ENCODE measurements at regions not wholly inside any gene's neighbourhood (a gene's known extent, or its start where the extent isn't known, plus 50 kb on each side); places are given as distances from the start of the nearest gene placed in this dataset.

DNA sequence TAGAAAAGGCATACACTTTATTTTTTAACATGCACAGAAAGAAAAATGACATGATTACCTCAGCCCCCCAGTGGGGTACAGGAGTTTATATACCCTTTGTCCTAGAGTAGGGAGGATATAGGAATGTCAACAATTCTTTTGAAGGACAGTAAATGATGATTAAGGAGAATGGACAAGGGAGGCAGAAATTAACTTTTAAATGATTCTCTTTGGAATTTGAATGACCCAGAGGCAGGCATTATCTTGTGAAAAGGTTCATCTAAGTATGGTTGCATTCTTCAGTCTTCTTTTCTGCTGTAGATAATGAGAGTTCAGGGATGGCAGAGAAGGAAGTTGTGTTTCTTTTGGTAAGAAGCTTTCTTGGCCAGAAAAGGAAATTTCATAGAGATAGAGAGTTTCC, 971.3 kb downstream of the CNTNAP5 start (continued):
- no peak for TF ChIP-seq ZSCAN29 (CRISPR knock-in tag; conservative IDR thresholded peaks at IDR 0.05)
- no peak for TF ChIP-seq ISX (CRISPR knock-in tag; conservative IDR thresholded peaks at IDR 0.05)
- TF ChIP-seq, protein P1, sequence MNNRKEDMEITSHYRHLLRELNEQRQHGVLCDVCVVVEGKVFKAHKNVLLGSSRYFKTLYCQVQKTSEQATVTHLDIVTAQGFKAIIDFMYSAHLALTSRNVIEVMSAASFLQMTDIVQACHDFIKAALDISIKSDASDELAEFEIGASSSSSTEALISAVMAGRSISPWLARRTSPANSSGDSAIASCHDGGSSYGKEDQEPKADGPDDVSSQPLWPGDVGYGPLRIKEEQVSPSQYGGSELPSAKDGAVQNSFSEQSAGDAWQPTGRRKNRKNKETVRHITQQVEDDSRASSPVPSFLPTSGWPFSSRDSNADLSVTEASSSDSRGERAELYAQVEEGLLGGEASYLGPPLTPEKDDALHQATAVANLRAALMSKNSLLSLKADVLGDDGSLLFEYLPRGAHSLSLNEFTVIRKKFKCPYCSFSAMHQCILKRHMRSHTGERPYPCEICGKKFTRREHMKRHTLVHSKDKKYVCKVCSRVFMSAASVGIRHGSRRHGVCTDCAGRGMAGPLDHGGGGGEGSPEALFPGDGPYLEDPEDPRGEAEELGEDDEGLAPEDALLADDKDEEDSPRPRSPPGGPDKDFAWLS (CRISPR knock-in tag; IDR thresholded peaks at IDR 0.05; ENCODE audit: borderline replicate concordance) = no peak
- no peak for TF ChIP-seq HOXA7 (CRISPR knock-in tag; IDR thresholded peaks at IDR 0.05)
- TF ChIP-seq POLR2AphosphoS2 (IDR thresholded peaks at IDR 0.05; ENCODE audit: low read depth, low read length) = no peak
- TF ChIP-seq, protein P2, sequence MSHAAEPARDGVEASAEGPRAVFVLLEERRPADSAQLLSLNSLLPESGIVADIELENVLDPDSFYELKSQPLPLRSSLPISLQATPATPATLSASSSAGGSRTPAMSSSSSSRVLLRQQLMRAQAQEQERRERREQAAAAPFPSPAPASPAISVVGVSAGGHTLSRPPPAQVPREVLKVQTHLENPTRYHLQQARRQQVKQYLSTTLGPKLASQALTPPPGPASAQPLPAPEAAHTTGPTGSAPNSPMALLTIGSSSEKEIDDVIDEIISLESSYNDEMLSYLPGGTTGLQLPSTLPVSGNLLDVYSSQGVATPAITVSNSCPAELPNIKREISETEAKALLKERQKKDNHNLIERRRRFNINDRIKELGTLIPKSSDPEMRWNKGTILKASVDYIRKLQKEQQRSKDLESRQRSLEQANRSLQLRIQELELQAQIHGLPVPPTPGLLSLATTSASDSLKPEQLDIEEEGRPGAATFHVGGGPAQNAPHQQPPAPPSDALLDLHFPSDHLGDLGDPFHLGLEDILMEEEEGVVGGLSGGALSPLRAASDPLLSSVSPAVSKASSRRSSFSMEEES (CRISPR knock-in tag; IDR thresholded peaks at IDR 0.05) = no peak
- TF ChIP-seq RAD21 (CRISPR knock-in tag; IDR thresholded peaks at IDR 0.05) = no peak
- no peak for TF ChIP-seq HES4 (CRISPR knock-in tag; IDR thresholded peaks at IDR 0.05; ENCODE audit: borderline replicate concordance)
- TF ChIP-seq, protein P3, sequence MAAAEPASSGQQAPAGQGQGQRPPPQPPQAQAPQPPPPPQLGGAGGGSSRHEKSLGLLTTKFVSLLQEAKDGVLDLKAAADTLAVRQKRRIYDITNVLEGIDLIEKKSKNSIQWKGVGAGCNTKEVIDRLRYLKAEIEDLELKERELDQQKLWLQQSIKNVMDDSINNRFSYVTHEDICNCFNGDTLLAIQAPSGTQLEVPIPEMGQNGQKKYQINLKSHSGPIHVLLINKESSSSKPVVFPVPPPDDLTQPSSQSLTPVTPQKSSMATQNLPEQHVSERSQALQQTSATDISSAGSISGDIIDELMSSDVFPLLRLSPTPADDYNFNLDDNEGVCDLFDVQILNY (CRISPR knock-in tag; conservative IDR thresholded peaks at IDR 0.05) = no peak

DNA sequence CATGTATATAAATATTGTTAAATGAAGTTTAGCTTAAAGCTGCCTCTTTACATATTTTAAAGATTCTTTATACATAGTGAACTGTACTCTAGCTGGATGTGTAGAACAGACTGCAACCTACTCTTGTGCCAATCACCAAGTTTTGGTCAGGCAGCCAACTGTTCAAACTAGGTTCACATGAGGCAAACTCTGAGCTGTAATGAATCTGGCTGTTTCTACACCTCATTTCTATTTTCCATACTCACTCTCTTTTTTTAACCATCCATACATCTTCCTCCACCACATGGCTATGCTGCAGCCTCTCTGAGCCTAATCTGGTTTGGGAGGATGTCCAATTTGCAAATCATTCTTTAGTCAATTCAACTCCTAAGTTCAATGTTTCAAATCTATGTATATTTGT, 974.8 kb downstream of the CNTNAP5 start:
- intact Hi-C loops (cut with micrococcal nuclease; ENCODE audit: unreplicated experiment) = no loop called here
- ChIA-PET POLR2A (no interaction called here), CTCF (ENCODE audit: low intra/inter-chr PET ratio, low total read pairs) (no interaction called here)
- H4K20me1 ChIP-seq (ENCODE audit: insufficient read depth, low read length) = no peaks in the 10 kb centered on the region
- in situ Hi-C loops (cut with HindIII; ENCODE audit: extremely low pct_ligation_motif_present, low pct_unique_long_range_greater_than_20kb) = no loop called here
- no peak overlapping the region for H2AFZ ChIP-seq (ENCODE audit: low read length)
- no peaks in the 10 kb centered on the region for H3K27me3 ChIP-seq (ENCODE audit: control insufficient read depth in 1 of 2, insufficient read depth in 2 of 2, low read length in 2 of 2)
- H3K36me3 ChIP-seq (replicated peaks in 1 of 2; ENCODE audit: control insufficient read depth in 1 of 2, insufficient read depth in 2 of 2, low read length in 2 of 2) = no peaks in the 10 kb centered on the region
- H3K79me2 ChIP-seq (ENCODE audit: insufficient read depth, low read length) = no peaks in the 10 kb centered on the region
- H3K4me2 ChIP-seq (ENCODE audit: low read depth, low read length) = no peak overlapping the region
- no TSS peak for BruUV-seq (replicated peaks)
- FAIRE-seq (no peak), DNase-seq (ENCODE audit: low spot score) (no peak), ATAC-seq (no peak)
- no peak for TF ChIP-seq YEATS4 (CRISPR knock-in tag; IDR thresholded peaks at IDR 0.05; ENCODE audit: borderline replicate concordance)
- no peaks in the 10 kb centered on the region for H3K4me1 ChIP-seq (ENCODE audit: insufficient read depth, low read length)
- H3K9me3 ChIP-seq (ENCODE audit: low read length) = peaks cover 47% of the 10 kb centered on the region
- no peak overlapping the region for H3K4me3 ChIP-seq (replicated peaks in 1 of 3; ENCODE audit: insufficient read depth in 1 of 3, low read depth in 2 of 3, low read length in 3 of 3)
- H3K27ac ChIP-seq (ENCODE audit: extremely low read length, insufficient read depth, low read length) = no peak overlapping the region
- H3K9ac ChIP-seq (ENCODE audit: insufficient read depth, low read depth, low read length) = no peak overlapping the region

All from HepG2 (cell line).